RWPE2 (cell line): ENCODE measurements at regions not wholly inside any gene's neighbourhood (a gene's known extent, or its start where the extent isn't known, plus 50 kb on each side); places are given as distances from the start of the nearest gene placed in this dataset.

Experiments
- ATAC-seq: fragments of 200-7000 bp; cut with Tn5 transposase; 3 replicates; pipeline ENCODE4 v1.9.1; 2021; ENCODE audit warnings: low read depth
- DNase-seq: peaks from one replicate; pipeline ENCODE4 v3.0.0-alpha.2; 2020; ENCODE audit warnings: low spot score
- H3K27ac ChIP-seq: fragments of 450-650 bp; 2 replicates; pipeline ENCODE4 v1.5.1; 2017; ENCODE audit warnings: mild to moderate bottlenecking; ENCODE audit not compliant: poor library complexity, severe bottlenecking
- H3K27me3 ChIP-seq: fragments of 250-450 bp; sonication (Bioruptor Pico); 2 replicates; pipeline ENCODE4 v1.5.1; 2021; ENCODE audit warnings: mild to moderate bottlenecking, moderate library complexity; ENCODE audit not compliant: insufficient read depth, poor library complexity, severe bottlenecking
- H3K36me3 ChIP-seq: fragments of 250-450 bp; sonication (Bioruptor Pico); 2 replicates; pipeline ENCODE4 v1.5.1; 2020; ENCODE audit warnings: low read depth, mild to moderate bottlenecking, moderate library complexity
- H3K4me1 ChIP-seq: fragments of 250-450 bp; sonication (Bioruptor Pico); 2 replicates; pipeline ENCODE4 v1.5.1; 2021; ENCODE audit warnings: mild to moderate bottlenecking, moderate library complexity; ENCODE audit not compliant: insufficient read depth, poor library complexity, severe bottlenecking
- H3K4me3 ChIP-seq: fragments of 250-450 bp; sonication (Bioruptor Pico); 2 replicates; pipeline ENCODE4 v1.5.1; 2021; ENCODE audit warnings: mild to moderate bottlenecking, moderate library complexity; ENCODE audit not compliant: severe bottlenecking
- H3K9me3 ChIP-seq: fragments of 250-450 bp; sonication (Bioruptor Pico); 2 replicates; pipeline ENCODE4 v1.5.1; 2021; ENCODE audit warnings: mild to moderate bottlenecking, moderate library complexity; ENCODE audit not compliant: severe bottlenecking
- CTCF ChIP-seq: fragments of 450-650 bp; IDR thresholded peaks from one replicate; pipeline ENCODE4 v1.5.1; 2017; ENCODE audit warnings: mild to moderate bottlenecking, moderate library complexity; ENCODE audit not compliant: poor library complexity, severe bottlenecking

GRCh38 chr7:57363321-57363720, 86.7 kb upstream of the ZNF716 start:
- no peak for TF ChIP-seq CTCF
- H3K4me3 ChIP-seq, result no peak overlapping the region
- H3K27me3 ChIP-seq, result no peaks in the 10 kb centered on the region
- DNase-seq, result no peak
- no peaks in the 10 kb centered on the region for H3K36me3 ChIP-seq
- H3K9me3 ChIP-seq, result no peaks in the 10 kb centered on the region
- H3K4me1 ChIP-seq, result no peaks in the 10 kb centered on the region
- ATAC-seq, result no peak
- no peak overlapping the region for H3K27ac ChIP-seq

- DNase-seq (no peak), ATAC-seq (no peak)
- TF ChIP-seq CTCF, result no peak
- Histone ChIP-seq H3K4me1 (no peaks in the 10 kb centered on the region), H3K27me3 (no peaks in the 10 kb centered on the region), H3K9me3 (no peaks in the 10 kb centered on the region), H3K27ac (no peak overlapping the region), H3K4me3 (no peak overlapping the region), H3K36me3 (no peaks in the 10 kb centered on the region)
Observed at GRCh38 chr7:57364933-57365710, 84.9 kb upstream of the ZNF716 start.

GRCh38 chr7:57367171-57367570, 82.8 kb upstream of the ZNF716 start:
- Histone ChIP-seq H3K4me1 (no peaks in the 10 kb centered on the region), H3K27me3 (no peaks in the 10 kb centered on the region), H3K4me3 (no peak overlapping the region), H3K36me3 (no peaks in the 10 kb centered on the region), H3K9me3 (no peaks in the 10 kb centered on the region), H3K27ac (no peak overlapping the region)
- no peak for TF ChIP-seq CTCF
- no peak for ATAC-seq
- DNase-seq, result no peak

GRCh38 chr7:57370066-57370738, 79.8 kb upstream of the ZNF716 start:
- no peak for ATAC-seq
- Histone ChIP-seq H3K4me3 (no peak overlapping the region), H3K27me3 (no peaks in the 10 kb centered on the region), H3K27ac (no peak overlapping the region), H3K9me3 (no peaks in the 10 kb centered on the region), H3K36me3 (no peaks in the 10 kb centered on the region), H3K4me1 (no peaks in the 10 kb centered on the region)
- no peak for DNase-seq
- no peak for TF ChIP-seq CTCF

GRCh38 chr7:57370739-57371098, 79.3 kb upstream of the ZNF716 start:
- ATAC-seq, result no peak
- Histone ChIP-seq H3K4me3 (no peak overlapping the region), H3K4me1 (no peaks in the 10 kb centered on the region), H3K27me3 (no peaks in the 10 kb centered on the region), H3K36me3 (no peaks in the 10 kb centered on the region), H3K9me3 (no peaks in the 10 kb centered on the region), H3K27ac (no peak overlapping the region)
- TF ChIP-seq CTCF, result no peak
- DNase-seq, result no peak
